22Rv1 (cell line): ENCODE measurements at regions not wholly inside any gene's neighbourhood (a gene's known extent, or its start where the extent isn't known, plus 50 kb on each side); places are given as distances from the start of the nearest gene placed in this dataset.
"Not testable (repeated sequence)": the region's sequence is repeated elsewhere in the genome, so short reads cannot be mapped to it uniquely, and the experiment has no call there.

Source experiments
- H3K27ac ChIP-seq: fragments of 450-650 bp; 2 replicates; pipeline ENCODE4 v1.5.1; 2017
- CTCF ChIP-seq: fragments of 450-650 bp; IDR thresholded peaks from 2 replicates; pipeline ENCODE4 v1.5.1; 2017; ENCODE audit warnings: mild to moderate bottlenecking
- ZFX ChIP-seq: fragments of 450-650 bp; IDR thresholded peaks from 2 replicates; pipeline ENCODE4 v1.6.1; 2017; ENCODE audit warnings: antibody characterized with exemption, borderline replicate concordance

- TF ChIP-seq CTCF, result no peak
- TF ChIP-seq ZFX, result no peak
- no peak overlapping the region for H3K27ac ChIP-seq
Measured at GRCh38 chrX:131843987-131844386, 179.1 kb upstream of the STK26 start.

GRCh38 chrX:131845201-131845600 lies 177.9 kb upstream of the STK26 start:
- no peak for TF ChIP-seq CTCF
- TF ChIP-seq ZFX, result no peak
- H3K27ac ChIP-seq, result no peak overlapping the region

GRCh38 chrX:131845771-131846170 lies 177.3 kb upstream of the STK26 start:
- TF ChIP-seq CTCF, result no peak
- no peak for TF ChIP-seq ZFX
- H3K27ac ChIP-seq, result no peak overlapping the region

- H3K27ac ChIP-seq, result not testable (repeated sequence)
Measured at GRCh38 chrX:131850964-131851363, 172.1 kb upstream of the STK26 start.

- TF ChIP-seq ZFX (no peak), CTCF (no peak)
- no peak overlapping the region for H3K27ac ChIP-seq
Measured at GRCh38 chrX:131853440-131853839, 169.7 kb upstream of the STK26 start.

- TF ChIP-seq ZFX (no peak), CTCF (peak; percentile 22; the same call in 1 of the 2 replicates)
Measured at GRCh38 chrX:131854581-131854980, 168.5 kb upstream of the STK26 start.

GRCh38 chrX:131861088-131861787 lies 161.9 kb upstream of the STK26 start:
- TF ChIP-seq CTCF (no peak), ZFX (no peak)
- no peak overlapping the region for H3K27ac ChIP-seq

More at GRCh38 chrX:131854581-131854980, 168.5 kb upstream of the STK26 start:
- no peak overlapping the region for H3K27ac ChIP-seq

- TF ChIP-seq CTCF (no peak), ZFX (no peak)
- no peak overlapping the region for H3K27ac ChIP-seq
Measured at GRCh38 chrX:131862321-131862720, 160.8 kb upstream of the STK26 start.
